K562 (cell line): ENCODE measurements at regions not wholly inside any gene's neighbourhood (a gene's known extent, or its start where the extent isn't known, plus 50 kb on each side); places are given as distances from the start of the nearest gene placed in this dataset.

ENCODE experiments used
- ATAC-seq: fragments of 200-7000 bp; cut with Tn5 transposase; 3 replicates; pipeline ENCODE4 v1.9.1; 2020; ENCODE audit warnings: moderate library complexity
- BruUV-seq: library from RNA; stranded (reverse); fragments of 400-500 nt; replicated peaks from 2 replicates; lab custom pipeline; 2021; lab: Mats Ljungman, UMichigan
- CTCF ChIA-PET: fragments of 300-600 bp; formaldehyde crosslinking; extraction: SDS; loops from one replicate; lab custom pipeline; 2021; ENCODE audit warnings: low intra/inter-chr PET ratio; lab: Yijun Ruan, JAX
- POLR2A ChIA-PET: fragments of 300-600, 350-650 bp; sonication (Branson Sonifier 250); formaldehyde crosslinking; extraction: SDS; loops from one replicate; lab custom pipeline; 2021; ENCODE audit warnings: antibody characterized with exemption, inconsistent platforms; lab: Yijun Ruan, JAX
- DNase-seq, 4 experiments: peaks; one replicate each; pipeline versions ENCODE4 v3.0.0 to v3.0.0-alpha.2; 2011 to 2018; ENCODE audit warnings: low spot score in 3 of 4, mixed read lengths in 3 of 4; ENCODE audit errors: extremely low read depth in 1 of 4
- FAIRE-seq: peaks from 2 replicates; lab custom pipeline; 2011; peaks lifted over from hg19 to GRCh38; lab: Jason Lieb, UNC
- H2AFZ ChIP-seq: 2 replicates; pipeline ENCODE4 v1.6.0; 2011; ENCODE audit warnings: low read depth, low read length, control low read depth, inconsistent platforms
- H3K27ac ChIP-seq: fragments of 200-600 bp; 3 replicates; pipeline ENCODE4 v1.8.0; 2011; ENCODE audit warnings: low read depth, mild to moderate bottlenecking, control low read depth, inconsistent platforms, low read length, moderate library complexity, mixed read lengths; ENCODE audit errors: extremely low read depth
- H3K27me3 ChIP-seq, 2 experiments: fragments of 300-600 bp in 1 of 2; 2 replicates in 1 of 2; 3 replicates in 1 of 2; pipeline versions ENCODE4 v1.6.0 to v1.8.0; 2011; ENCODE audit warnings: inconsistent platforms in 2 of 2, low read length in 2 of 2, mild to moderate bottlenecking in 1 of 2, mixed read lengths in 1 of 2, moderate library complexity in 1 of 2; ENCODE audit not compliant: control insufficient read depth in 2 of 2, insufficient read depth in 2 of 2
- H3K36me3 ChIP-seq: fragments of 300-600 bp; 3 replicates; pipeline ENCODE4 v1.8.0; 2011; ENCODE audit warnings: mild to moderate bottlenecking, low read length, inconsistent platforms; ENCODE audit not compliant: control insufficient read depth, insufficient read depth
- H3K4me1 ChIP-seq, 2 experiments: fragments of 200-600 bp in 1 of 2; replicated peaks in 1 of 2; 2 replicates in 1 of 2; 3 replicates in 1 of 2; pipeline versions ENCODE4 v1.5.1 to v1.8.0; 2011; ENCODE audit warnings: inconsistent platforms in 2 of 2, low read length in 2 of 2, mild to moderate bottlenecking in 1 of 2, mixed read lengths in 1 of 2, moderate library complexity in 1 of 2; ENCODE audit not compliant: control insufficient read depth in 2 of 2, insufficient read depth in 2 of 2
- H3K4me2 ChIP-seq: 2 replicates; pipeline ENCODE4 v1.6.1; 2011; ENCODE audit warnings: low read length, control low read depth, inconsistent platforms, mixed read lengths; ENCODE audit not compliant: insufficient read depth
- H3K4me3 ChIP-seq: fragments of 200-600 bp; sonication (generic), shearing (Covaris generic); 2 replicates; pipeline ENCODE4 v1.5.1; 2016; ENCODE audit warnings: control low read depth, inconsistent platforms
- H3K79me2 ChIP-seq: fragments of 200-600 bp; 3 replicates; pipeline ENCODE4 v1.8.0; 2011; ENCODE audit warnings: low read length, inconsistent platforms; ENCODE audit not compliant: control insufficient read depth, insufficient read depth
- H3K9ac ChIP-seq, 2 experiments: 2 replicates each; pipeline versions ENCODE4 v1.6.0 to v1.6.1; 2011; ENCODE audit warnings: low read depth in 2 of 2, low read length in 2 of 2, control low read depth in 1 of 2, inconsistent platforms in 1 of 2, mild to moderate bottlenecking in 1 of 2, mixed read lengths in 1 of 2; ENCODE audit not compliant: insufficient read depth in 1 of 2
- H3K9me1 ChIP-seq: one replicate; pipeline ENCODE4 v1.6.0; 2011; ENCODE audit warnings: inconsistent platforms, mild to moderate bottlenecking, low read length, moderate library complexity; ENCODE audit not compliant: control insufficient read depth, insufficient read depth
- H3K9me3 ChIP-seq: replicated peaks from 2 replicates; pipeline ENCODE4 v1.5.1; 2011; ENCODE audit warnings: low read depth, low read length, inconsistent platforms; ENCODE audit not compliant: control insufficient read depth, insufficient read depth
- H4K20me1 ChIP-seq: replicated peaks from 2 replicates; pipeline ENCODE4 v1.6.1; 2011; ENCODE audit warnings: low read length, inconsistent platforms, mixed read lengths; ENCODE audit not compliant: control insufficient read depth, insufficient read depth
- NR2C2 ChIP-seq, 2 experiments: fragments of 200-800 bp in 1 of 2; sonication (Bioruptor generic) in 1 of 2; sonication (generic) in 1 of 2; formaldehyde crosslinking in 1 of 2; IDR thresholded peaks; 2 replicates each; pipeline versions ENCODE4 v1.6.1 to v1.8.0; 2016 to 2022; ENCODE audit warnings: mild to moderate bottlenecking in 1 of 2, missing compliant biosample characterization in 1 of 2, missing genetic modification characterization in 1 of 2, missing genetic modification reagents in 1 of 2
- SMAD1 ChIP-seq: fragments of 150-350 bp; IDR thresholded peaks from 2 replicates; pipeline ENCODE4 v1.6.1; 2014; ENCODE audit warnings: low read length, low read depth; ENCODE audit not compliant: partially characterized antibody
- whole genome bisulfite sequencing: fragments of 100-300 bp; shearing (Covaris generic); methylation state at CpG from one replicate; pipeline ENCODE4 v1.1.6; 2016; ENCODE audit warnings: low coverage, mixed read lengths; ENCODE audit not compliant: insufficient coverage; ENCODE audit errors: missing lambda C conversion rate; 5-methylcytosine and 5-hydroxymethylcytosine counted together
- in situ Hi-C: fragments of 300-500 bp; cut with MboI; formaldehyde crosslinking; loops from 4 replicates; pipeline ENCODE4 v1.15.0; 2018; ENCODE audit warnings: inconsistent platforms, mixed read lengths
- intact Hi-C: fragments of 100-400 bp; cut with micrococcal nuclease; formaldehyde crosslinking; loops from 2 replicates; pipeline ENCODE4 v1.14.2; 2022
- TF ChIP-seq, protein P1 (sequence below): fragments of 250-450 bp; sonication (Bioruptor Pico); IDR thresholded peaks from 2 replicates; pipeline ENCODE4 v1.9.0; 2021; ENCODE audit warnings: mild to moderate bottlenecking, inconsistent platforms

DNA sequence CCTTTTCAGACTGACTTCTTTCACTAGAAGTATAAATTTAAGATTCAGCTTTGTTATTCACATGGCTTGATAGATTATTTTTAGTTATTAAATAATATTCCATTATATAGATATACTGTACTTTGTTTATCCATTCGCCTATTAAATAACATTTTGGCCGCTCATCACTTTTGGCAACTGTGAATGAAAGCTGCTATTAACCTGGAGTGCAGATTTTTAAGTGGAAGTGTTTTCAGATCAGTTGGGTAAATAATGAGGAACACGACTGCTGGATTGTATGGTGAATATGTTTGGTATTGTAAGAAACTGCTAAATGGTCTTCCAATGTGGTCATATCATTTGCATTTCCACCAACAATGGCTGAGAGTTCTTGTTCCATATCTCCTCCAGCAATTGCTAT, 97.6 kb upstream of the ZNF804B start (continued):
- TF ChIP-seq SMAD1 = no peak
- TF ChIP-seq, all 486 proteins: peak for 0

DNA sequence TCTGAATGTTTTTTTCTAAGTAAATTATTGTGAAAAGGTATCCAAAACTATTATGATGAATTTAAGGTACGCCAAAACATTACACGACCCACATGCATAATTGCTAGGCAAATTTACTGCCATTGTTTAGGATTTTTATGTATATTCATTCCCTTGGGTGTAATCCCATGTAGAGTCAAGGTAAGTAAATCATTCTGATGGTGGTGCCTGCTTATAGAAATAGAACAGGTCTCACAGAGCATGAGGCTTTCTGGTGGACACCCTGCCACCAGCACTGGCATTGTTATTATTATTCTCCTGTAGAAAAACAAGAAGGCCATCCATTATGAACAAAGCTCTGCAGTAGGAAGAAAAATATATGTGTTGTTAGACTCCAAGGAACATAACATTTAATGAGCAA, 111.7 kb upstream of the ZNF804B start:
- Histone ChIP-seq H3K36me3 (no peaks in the 10 kb centered on the region), H3K27me3 (no peaks in the 10 kb centered on the region), H3K79me2 (no peaks in the 10 kb centered on the region), H3K9ac (no peak overlapping the region), H3K9me1 (no peaks in the 10 kb centered on the region), H3K4me3 (no peak overlapping the region), H3K4me2 (no peak overlapping the region), H2AFZ (no peak overlapping the region), H4K20me1 (no peaks in the 10 kb centered on the region), H3K27ac (no peak overlapping the region), H3K9me3 (no peaks in the 10 kb centered on the region), H3K4me1 (no peaks in the 10 kb centered on the region)
- CTCF ChIA-PET = no interaction called here
- POLR2A ChIA-PET = no interaction called here
- ATAC-seq (no peak), FAIRE-seq (no peak), DNase-seq (no peak)
- TF ChIP-seq NR2C2 (CRISPR knock-in tag; IDR thresholded peaks at IDR 0.05) (no peak), NR2C2 (tag; IDR thresholded peaks at IDR 0.05) (no peak)
- TF ChIP-seq, protein P1, sequence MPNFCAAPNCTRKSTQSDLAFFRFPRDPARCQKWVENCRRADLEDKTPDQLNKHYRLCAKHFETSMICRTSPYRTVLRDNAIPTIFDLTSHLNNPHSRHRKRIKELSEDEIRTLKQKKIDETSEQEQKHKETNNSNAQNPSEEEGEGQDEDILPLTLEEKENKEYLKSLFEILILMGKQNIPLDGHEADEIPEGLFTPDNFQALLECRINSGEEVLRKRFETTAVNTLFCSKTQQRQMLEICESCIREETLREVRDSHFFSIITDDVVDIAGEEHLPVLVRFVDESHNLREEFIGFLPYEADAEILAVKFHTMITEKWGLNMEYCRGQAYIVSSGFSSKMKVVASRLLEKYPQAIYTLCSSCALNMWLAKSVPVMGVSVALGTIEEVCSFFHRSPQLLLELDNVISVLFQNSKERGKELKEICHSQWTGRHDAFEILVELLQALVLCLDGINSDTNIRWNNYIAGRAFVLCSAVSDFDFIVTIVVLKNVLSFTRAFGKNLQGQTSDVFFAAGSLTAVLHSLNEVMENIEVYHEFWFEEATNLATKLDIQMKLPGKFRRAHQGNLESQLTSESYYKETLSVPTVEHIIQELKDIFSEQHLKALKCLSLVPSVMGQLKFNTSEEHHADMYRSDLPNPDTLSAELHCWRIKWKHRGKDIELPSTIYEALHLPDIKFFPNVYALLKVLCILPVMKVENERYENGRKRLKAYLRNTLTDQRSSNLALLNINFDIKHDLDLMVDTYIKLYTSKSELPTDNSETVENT (CRISPR knock-in tag) = no peak
- intact Hi-C loops = no loop called here
- no TSS peak for BruUV-seq
- in situ Hi-C loops = loop anchor here (5.0 kb wide), 1 partner anchor 36 kb away; no protein-coding TSS in a partner anchor
- 6% methylated on average over 2 of the region's 2 CpGs for WGBS
